Cerebellar cortex (tissue), 1 donor: ENCODE measurements at regions not wholly inside any gene's neighbourhood (a gene's known extent, or its start where the extent isn't known, plus 50 kb on each side); places are given as distances from the start of the nearest gene placed in this dataset.
"Not testable (repeated sequence)": the region's sequence is repeated elsewhere in the genome, so short reads cannot be mapped to it uniquely, and the experiment has no call there.

ENCODE experiments used
- DNase-seq: peaks from one replicate; pipeline ENCODE4 v3.0.0-alpha.2; 2015; ENCODE audit warnings: low spot score

DNA sequence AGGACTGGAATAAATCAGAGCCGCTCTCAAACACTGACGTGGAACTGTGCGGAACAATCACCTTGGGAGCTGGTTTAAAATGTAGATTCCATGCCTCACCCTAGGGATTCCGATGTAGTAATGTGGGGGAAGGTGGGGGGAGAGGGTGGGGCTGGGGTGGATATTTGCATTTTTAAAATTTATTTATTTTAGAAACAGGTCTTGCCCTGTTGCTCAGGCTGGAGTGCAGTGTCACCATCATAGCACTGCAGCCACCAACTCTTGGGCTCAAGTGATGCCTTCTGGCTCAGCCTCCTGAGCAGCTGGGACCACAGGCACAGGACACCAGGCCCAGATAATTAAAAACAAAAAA, 101.9 kb upstream of the SEC22B start:
- DNase-seq = not testable (repeated sequence)

DNA sequence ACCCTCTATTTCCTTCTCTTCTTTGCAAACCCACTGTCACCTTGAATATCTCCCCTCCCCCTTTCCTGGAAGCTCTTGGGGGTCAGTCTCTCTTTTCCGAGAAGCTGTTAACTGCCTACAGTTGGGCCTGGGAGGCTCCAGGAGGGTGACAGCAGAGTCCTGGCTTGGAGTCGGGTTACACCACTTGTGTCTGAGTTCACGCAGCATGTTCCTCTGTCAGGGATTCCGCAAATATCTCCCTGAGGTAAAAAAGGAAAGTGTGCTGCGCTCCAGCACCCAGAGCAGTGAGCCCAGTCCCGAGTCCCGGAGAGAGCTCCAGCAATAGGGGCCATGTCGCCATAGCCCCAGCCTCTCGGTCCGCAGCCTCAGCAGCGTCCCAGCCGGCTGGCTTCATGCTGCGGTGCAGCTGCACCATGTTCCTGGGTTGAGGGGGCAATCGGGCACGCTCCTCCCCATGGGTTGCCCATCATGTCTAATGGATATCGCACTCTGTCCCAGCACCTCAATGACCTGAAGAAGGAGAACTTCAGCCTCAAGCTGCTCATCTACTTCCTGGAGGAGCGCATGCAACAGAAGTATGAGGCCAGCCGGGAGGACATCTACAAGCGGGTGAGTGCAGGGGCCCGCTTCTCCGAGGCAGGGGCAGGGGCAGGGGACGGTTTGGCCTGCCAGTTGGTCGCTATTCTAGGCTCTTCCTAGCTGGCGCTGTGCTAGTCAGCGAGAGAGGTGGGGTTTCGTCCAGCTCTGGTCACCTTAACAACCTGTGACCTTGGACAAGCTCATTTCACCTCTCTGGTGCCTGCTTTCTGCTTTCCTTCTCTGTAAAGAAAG, 101.3 kb upstream of the SEC22B start:
- DNase-seq = not testable (repeated sequence)

DNA sequence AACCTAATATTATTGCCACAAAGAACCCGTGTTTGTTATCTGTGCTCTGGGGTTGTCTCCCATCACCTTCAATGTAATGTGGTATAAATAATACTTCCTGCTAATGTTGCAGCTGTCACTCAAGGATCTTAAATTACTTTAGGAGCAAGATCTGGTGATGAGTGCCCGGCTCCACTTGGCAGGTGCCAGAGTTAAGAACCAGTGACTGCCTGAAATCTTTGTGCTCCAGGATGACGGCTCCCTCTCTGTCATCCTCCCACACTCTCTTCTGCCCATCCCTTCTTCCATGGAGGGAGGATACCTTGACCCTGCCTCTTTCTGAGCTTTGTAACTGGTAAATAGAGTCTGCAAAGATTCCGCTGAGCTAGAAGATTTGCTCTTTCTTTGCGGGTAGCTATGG, 100.4 kb upstream of the SEC22B start:
- DNase-seq = not testable (repeated sequence)

DNA sequence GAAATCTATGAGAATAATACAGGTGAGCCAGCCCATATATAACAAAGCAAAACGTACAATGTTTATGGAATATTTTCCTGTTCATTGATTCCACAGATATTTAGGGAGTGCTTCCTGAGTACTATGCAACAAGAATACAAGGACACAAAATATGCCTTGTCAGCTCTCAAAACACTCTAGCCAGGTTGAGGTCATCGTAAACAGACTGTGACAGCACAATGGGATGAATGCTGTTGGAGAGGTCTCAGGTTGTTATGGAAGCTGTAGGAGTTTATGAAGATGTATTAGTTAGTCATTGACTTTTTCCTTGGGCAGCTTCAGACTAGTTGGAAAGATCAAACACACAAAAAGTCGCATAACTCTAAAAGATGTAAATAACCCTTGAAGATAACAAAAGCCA, 98.1 kb upstream of the SEC22B start:
- DNase-seq = not testable (repeated sequence)

DNA sequence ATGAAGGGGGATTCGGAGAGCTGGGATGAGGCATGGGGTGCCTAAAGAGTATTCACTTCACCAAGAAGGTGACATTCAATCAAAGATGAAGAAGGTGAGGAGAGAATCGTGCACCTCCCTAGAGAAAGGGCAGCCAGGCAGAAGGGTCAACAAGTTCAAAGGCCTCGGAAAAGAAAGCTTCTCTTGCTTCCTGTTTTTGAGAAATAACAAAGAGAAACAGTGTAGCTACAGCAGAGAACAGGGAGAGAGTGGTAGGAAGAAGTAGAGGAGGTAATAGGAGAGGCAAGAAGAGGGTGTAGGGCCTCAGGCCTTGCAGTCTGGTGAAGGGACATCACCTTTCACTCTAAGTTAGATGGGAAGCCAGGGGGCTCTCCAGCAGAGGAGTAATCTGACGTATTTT, 97.0 kb upstream of the SEC22B start:
- DNase-seq = not testable (repeated sequence)

DNA sequence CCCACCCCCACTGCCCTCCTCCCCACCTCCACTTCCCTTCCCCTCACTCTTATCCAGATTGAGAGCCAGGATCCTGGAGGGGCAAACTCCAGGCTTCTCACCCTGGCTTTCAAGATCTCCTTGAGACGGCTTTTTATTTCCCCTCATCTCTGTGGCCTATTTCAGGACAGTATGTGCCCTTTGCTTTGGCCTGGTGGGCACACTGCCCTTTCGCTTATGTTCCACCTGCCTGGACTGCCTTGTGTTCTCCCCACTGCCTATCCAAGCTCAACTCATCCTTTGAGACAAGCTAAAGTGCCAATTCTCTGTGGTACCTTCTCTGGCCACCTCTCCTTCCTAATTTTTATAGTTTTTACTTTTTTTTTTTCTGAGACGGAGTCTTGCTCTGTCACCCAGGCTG, 95.9 kb upstream of the SEC22B start:
- DNase-seq = not testable (repeated sequence)

DNA sequence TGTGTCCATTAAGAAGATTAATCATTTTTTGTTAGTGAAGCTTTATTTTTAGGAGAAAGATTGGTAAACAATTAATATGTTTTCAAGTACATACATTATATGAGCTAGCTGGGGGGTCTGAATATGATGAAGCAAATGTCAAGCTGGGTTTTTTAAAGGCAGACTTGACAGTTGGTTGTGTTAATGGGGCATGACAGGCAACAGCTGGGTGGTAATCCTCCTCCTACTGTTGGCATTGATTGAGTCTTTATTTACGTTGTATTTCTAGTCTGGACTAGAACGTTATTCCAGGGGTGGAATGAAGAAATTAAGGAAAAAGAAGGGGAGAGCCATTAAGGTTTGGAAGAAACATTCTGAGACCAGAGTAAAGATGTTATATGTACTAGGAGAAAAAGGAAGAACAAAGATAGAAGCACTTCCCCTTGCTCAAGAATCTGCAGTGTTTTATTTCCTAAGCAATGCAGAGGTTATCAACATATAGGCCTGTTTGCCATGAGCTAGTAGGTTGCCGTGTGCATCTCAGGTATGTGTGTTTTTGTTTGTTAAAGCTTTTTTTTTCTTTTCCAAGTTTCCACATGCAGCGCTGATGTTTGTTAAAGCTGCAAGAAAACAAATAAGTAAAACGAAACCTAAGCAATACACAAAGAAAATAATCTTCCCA, 95.4 kb upstream of the SEC22B start:
- DNase-seq = not testable (repeated sequence)

DNA sequence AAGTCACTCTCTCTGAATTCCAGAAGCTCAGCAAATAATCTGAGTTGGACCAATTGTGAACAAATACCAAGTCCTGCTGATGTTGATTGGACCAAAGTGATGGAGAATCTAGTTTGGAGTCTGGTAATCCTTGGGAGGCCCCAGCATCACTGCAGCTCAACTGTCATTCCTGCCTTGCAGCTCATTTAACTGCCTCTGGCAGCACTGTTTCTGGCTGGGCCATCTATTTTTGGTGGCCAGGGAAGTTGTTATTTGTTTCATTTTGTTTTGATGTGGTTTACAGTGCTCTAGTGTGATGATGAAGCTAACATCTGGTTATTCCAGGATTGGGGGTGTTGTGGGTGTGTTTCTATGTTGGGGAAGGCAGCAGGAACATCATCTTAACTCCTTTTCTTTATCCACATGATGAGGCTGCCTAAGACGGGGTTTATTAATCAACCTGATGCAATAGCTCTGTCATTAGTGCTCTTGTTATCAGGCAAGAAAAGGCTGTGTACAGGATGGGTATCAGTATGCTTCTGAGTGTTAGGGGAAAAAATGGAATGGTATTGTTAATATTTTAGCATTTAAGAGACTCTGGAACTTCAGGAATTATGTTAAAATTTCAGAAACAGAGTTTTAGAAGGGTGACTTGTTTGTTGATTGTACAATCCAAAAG, 91.7 kb upstream of the SEC22B start:
- not testable (repeated sequence) for DNase-seq

DNA sequence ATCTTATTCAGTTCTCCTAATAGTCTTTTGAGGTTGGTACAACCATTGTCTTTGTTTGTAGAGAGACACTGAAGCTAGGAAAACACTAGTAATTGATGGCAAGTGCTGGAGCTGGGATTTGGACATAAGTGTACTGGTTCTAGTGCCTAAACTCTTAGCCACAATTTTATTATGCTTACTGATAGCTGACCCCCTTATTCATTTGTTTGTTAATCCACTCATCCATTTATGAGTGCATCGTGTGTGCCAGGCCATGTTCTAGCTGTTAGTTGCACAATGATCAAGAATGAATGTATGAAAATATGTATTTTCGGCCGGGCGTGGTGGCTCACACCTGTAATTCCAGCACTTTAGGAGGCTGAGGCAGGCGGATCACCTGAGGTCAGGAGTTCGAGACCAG, 88.2 kb upstream of the SEC22B start:
- not testable (repeated sequence) for DNase-seq

DNA sequence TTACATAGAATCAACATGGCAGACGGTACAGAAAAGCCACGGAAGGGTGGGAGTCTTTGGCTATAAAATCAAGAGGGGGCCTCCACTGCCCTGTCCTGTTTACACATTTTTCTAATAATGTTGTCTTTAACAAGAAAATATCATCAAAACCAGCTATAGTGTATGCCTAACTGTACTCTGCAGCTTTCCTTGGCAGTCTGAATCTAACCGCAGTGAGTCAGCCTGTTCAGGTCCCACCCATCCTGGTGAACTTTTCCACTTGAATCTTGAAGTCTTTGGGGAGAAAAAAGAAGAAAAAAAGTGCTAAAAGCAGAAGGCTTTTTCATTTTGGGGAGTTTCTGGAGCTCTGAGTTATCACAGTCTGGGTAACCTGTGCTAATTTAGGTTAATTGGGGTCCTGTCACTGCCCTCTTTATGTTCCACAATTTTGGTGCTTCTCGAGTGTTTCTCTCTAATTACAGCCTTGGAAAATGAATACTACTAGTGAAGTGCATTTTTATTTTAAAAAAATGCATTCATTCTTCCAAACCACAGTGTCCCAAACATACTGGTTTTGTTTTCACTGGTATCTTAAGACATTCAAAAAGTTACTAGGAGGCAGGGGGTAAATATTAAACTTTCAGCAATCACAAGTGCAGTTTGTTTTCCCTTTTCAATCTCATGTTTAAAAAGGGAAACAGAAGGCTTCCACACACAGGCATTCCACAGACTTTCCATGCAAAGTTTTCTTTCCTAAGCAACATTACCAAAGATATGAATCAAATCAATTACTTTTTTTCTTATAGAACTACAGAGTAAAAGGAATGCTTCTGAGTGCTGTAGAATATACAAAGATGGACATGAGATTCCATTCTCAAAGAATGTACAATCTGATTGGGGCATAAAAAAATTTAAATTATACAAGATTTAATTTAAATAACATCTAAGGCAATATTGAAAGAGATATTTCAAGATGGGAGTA, 86.8 kb upstream of the SEC22B start:
- DNase-seq = not testable (repeated sequence)

DNA sequence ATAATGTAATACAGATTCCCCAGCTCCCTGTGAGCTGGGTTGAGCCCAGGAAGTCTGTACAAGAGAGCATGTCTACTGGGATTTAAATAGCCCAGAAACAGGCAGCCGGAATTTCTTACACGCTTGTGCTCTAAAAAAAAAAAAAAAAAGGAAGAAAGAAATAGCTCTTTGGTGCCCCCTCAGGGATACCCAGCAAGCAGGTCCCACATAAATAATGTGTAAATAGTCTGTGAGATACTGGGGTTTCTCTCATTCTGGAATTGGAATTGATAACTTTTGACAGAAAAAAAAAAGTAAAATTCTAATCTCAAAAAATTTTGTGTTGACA, 81.4 kb upstream of the SEC22B start:
- DNase-seq = not testable (repeated sequence)

DNA sequence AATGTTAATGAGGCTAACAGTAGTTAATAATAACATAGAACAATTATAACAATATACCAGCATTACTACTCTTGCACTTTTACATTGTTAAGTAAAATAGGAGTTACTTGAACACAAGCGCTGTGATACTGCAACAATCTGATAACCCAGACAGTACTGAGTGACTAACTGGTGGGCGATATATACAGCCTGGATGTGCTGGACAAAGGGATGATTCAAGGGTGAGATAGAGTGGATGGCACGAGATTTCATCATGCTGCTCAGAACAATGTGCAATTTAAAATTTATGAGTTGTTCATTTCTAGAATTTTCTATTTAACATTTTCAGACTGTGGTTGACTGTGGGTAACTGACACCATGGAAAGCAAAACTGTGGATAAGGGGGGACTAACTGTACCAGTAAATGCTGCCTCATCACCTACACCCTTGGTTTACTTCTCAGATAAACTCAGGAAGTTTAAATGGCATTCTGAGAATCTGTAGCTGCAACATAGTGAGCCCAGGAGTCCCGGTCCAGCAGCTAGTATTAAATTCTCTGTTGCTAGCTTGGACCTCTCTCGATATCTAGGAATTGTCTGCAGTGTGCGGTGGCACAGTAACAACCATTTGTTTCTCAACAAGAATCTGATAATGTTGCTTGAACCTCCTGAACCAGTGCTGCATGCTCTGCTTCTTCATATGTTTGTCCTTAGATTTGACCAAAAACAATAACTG, 80.9 kb upstream of the SEC22B start:
- not testable (repeated sequence) for DNase-seq

DNA sequence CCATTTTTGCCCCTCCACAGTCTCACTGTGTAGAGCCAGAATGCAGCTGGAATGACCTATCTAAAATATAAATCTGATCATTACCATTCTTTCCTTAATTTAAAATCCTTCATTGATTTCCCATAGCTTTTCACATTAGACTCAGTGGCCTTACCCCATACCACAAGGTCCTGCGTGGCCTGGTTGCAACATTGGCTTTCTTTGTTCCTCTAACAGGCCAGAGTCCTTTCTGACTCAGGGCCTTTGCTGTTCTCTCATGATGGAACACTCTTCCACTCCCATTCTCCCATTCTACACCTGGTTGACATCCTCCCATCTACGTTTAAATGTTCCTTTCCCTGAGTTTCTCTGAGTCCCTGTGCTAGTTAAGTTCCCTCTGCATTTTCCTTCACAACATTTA, 74.4 kb upstream of the SEC22B start:
- not testable (repeated sequence) for DNase-seq

DNA sequence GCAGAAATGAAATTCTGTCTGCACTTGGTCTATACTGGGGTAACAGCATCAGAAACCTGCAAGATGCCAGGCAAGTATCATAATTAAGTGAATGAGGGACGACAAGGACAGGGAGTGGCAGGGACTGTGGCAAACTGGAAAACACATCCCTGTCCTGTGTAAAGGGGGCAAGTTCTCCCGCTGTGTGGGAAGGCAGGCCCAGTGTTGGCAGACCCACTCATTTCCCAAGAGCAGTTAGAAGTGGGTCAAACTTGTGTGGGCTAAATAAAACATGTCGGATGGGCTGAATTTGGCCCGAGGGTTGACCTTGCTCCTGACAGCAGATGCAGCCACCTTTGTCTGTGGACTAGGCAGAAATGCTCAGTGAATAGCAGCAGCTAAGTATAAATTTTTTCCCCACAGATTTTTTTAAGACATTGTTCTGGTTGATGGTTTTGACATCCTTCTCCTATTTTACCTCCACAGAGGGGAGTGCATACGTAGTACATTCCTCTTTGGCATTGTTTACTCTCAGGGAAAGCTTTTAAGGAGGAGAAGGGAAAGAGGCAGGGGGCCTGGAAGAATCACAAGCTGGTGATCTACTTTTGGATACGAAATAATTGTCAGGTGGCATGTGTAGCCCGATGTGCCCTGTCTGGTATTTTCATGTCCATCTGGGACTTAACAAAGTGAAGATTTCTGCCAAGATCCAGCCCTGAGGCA, 72.6 kb upstream of the SEC22B start:
- not testable (repeated sequence) for DNase-seq

DNA sequence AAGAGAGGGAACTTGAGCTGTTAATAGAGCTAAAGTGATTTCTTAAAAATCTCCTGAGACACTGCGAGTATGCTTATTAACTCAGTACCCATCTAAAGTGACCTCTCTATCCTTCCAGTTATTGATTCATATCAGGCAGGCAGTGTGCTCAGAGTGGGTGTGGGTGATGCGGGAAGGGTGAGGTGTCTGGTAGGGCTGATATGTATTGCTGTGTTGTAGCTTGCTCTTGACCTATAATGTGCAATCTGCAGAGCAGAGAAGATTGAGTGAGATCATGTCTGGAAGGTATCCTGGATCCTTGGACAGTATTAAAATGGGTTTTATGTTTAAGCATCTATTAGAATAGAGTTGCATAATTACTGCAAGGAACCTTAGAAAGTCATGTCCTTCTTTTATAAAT, 71.9 kb upstream of the SEC22B start:
- DNase-seq = not testable (repeated sequence)

DNA sequence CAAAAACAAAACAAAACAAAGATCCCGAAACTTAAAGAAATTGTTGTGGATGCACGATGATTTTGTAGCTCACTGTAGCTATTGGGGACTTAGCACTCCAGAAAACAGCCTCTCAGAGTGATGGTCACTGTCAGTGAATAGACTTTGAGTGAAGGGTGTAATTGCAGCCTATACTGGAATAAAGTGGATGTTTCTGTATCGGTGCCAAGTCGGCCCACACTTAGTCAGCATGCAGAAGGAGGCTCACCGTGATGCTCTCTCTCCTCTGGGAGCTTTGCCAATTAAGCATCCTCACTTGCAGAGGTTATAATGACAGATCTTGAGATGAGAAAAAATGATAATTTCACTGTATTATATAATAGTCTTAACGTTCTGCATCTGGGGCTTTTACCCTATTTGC, 67.5 kb upstream of the SEC22B start:
- not testable (repeated sequence) for DNase-seq

DNA sequence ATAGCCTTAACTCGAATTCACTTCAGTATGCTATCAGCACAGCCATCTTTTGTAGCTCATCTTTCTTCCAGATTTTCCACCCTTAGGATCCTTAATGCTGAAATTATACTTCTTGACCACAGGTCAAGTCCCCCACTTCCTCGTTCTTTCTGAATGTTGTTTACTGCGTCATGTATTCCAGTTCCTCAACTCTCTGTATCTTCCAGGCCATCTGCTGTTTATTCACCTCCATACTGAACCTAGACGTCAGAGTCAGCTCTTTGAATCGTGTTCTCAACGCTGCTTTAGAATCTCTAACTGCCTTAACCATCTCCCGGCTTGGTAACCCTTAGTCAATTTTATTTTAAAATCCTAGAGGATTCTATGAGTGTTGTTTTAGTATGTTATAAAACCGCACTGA, 66.3 kb upstream of the SEC22B start:
- DNase-seq = not testable (repeated sequence)

DNA sequence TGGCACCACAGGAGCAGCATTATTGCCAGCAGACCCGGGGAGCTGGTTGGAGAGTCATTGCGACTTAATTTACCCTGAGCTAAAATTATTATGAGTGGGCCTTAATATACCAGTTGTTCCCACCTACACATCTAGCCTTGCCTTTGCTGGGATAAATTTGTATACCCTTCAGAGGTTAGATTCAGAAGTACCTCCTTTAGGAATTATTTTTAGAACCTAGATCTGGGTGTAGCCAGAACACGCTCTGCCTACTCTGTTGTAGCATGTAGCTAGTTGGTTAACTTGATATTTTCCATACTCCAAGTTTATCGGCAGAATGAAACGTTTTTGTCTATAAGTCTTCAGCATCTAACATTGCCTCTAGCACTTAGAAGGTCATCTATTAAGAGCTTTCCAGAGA, 65.5 kb upstream of the SEC22B start:
- not testable (repeated sequence) for DNase-seq

DNA sequence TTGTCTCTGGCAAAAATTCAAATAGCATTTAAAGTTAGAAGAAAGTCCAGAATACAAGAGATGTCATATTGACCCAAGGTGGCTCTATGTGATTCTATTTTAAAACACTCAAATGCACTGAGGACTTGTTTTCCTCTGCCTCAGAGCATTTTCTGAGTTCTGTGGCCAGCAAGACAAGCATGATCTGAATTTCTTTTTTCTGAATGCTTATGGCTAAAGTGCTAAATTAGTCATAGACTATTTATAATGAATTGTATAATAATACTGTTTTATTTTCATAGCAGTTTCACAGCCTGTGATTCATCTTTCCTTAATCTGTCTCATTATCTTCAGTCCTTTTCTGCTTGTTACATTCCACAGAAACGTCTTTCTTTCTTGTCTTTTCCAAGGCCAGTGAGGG, 63.9 kb upstream of the SEC22B start:
- not testable (repeated sequence) for DNase-seq

DNA sequence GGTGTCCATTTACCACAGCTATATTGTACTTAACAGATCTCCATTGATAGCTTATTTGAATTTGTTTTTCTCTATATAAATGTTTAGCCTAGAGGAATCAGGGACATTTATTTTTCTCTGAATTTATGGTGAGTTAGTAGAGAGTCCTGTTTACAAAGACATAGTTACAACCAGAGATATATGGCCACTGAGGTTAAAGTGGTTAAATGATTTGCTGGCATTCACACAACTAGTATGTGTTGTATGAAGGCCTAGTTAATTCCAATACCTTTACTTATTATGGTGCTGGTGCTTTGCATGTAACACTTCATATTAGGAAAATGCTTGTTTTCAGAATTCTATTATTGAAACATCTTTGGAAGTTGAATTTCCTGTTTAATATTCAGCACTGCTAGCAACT, 63.0 kb upstream of the SEC22B start:
- DNase-seq = not testable (repeated sequence)

DNA sequence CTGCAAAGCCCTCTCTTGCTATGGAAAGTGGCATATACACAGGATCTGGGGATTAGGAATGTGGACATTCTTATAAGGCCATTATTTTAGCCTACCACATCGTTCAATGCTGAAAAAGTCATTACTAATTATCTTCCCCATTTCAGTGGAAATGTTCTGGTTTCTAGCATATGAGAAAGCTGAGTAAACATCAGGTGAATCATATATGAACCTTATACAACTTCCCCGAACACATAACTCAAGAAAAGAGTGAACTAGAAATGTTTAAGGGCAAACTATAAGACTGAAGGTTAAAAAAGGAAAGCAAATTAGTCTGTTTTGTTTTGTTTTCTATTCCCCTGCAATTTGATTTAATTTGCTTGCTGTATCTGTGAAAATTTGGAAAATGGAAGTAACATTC, 62.5 kb upstream of the SEC22B start:
- not testable (repeated sequence) for DNase-seq
